Activated gamma-delta T cell treated with Interleukin-2 at 50 U/mL for 16 hours (primary cell): ENCODE measurements at regions not wholly inside any gene's neighbourhood (a gene's known extent, or its start where the extent isn't known, plus 50 kb on each side); places are given as distances from the start of the nearest gene placed in this dataset.

ENCODE experiments used
- DNase-seq: peaks from one replicate; pipeline ENCODE4 v3.0.0-alpha.2; 2020

GRCh38 chr1:244353551-244354091 lies 98.1 kb downstream of the ADSS2 start:
- no peak for DNase-seq

- no peak for DNase-seq
Observed at GRCh38 chr1:244354810-244355278, 96.9 kb downstream of the ADSS2 start.

DNA sequence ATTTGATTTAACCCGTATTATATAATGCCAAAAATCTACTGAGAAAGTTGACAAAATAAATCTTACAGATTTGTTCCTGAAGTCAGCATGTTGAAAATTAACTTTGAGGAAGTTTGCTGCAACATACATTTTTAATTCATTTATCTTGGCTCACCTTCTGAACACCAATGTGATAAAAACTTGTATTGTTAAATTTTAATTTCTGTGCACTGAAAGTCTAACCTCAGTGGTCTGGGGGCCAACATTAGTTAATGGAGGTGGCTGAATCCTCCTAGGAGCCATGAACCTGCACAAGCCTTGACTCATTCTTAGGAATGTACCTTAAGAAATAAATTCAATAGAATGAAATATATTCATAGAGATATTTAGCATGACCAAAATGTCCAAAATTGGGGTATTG lies 95.3 kb downstream of the ADSS2 start:
- DNase-seq, result no peak
